ENCODE measurements at regions not wholly inside any gene's neighbourhood (a gene's known extent, or its start where the extent isn't known, plus 50 kb on each side); places are given as distances from the start of the nearest gene placed in this dataset.

GRCh38 chr1:61519631-61520030 is 205.3 kb downstream of the TM2D1 start:
- no peak for DNase-seq

- no peak for DNase-seq
Measured at GRCh38 chr1:61518670-61519400, 206.1 kb downstream of the TM2D1 start.

GRCh38 chr1:61517345-61517744 is 207.6 kb downstream of the TM2D1 start:
- no peak for DNase-seq

DNA sequence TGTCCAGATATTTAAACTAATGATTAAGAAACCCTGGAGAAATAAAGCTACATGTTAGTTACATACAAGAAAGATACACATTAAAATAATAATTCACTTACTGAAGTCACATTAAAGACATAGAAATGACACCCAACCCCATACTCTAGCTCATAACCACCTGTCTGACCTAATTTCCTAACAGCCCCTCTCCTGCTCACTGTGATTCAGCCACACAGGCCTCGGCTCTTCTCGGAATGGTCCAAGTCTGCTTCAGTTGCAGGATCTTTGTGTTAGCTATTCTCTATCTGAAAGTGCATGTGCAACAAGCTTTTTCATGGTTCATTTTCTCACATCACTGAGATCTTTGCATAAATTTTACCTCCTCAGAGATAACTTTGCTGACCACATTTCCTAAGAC is 209.8 kb downstream of the TM2D1 start:
- DNase-seq, result no peak

Data from NCI-H1930 (cell line).